Suprapubic skin (tissue), 4 donors: ENCODE measurements at regions not wholly inside any gene's neighbourhood (a gene's known extent, or its start where the extent isn't known, plus 50 kb on each side); places are given as distances from the start of the nearest gene placed in this dataset.

Experiments used
- DNase-seq, 2 donors: peaks; one replicate each; pipeline ENCODE4 v3.0.0-alpha.2; 2019; ENCODE audit warnings: low spot score in 2 of 2
- H3K27ac ChIP-seq: fragments of 200-600 bp; sonication (generic); one replicate; pipeline ENCODE4 v1.5.1; 2019
- H3K27me3 ChIP-seq: fragments of 200-600 bp; sonication (generic); one replicate; pipeline ENCODE4 v1.5.1; 2019
- H3K36me3 ChIP-seq: fragments of 200-600 bp; sonication (generic); one replicate; pipeline ENCODE4 v1.5.1; 2019
- H3K4me1 ChIP-seq: fragments of 200-600 bp; sonication (generic); one replicate; pipeline ENCODE4 v1.5.1; 2019
- H3K4me3 ChIP-seq: fragments of 200-600 bp; sonication (generic); one replicate; pipeline ENCODE4 v1.5.1; 2019; ENCODE audit warnings: mild to moderate bottlenecking
- H3K9me3 ChIP-seq: fragments of 200-600 bp; sonication (generic); one replicate; pipeline ENCODE4 v1.5.1; 2019
- CTCF ChIP-seq, 2 donors: fragments of 200-600 bp in 1 of 2; fragments of 450-650 bp in 1 of 2; sonication (generic) in 1 of 2; IDR thresholded peaks; one replicate each; pipeline ENCODE4 v1.5.1; 2016 to 2019; ENCODE audit warnings: antibody characterized with exemption in 2 of 2, mild to moderate bottlenecking in 1 of 2, moderate library complexity in 1 of 2
- EP300 ChIP-seq: sonication (generic); formaldehyde crosslinking; IDR thresholded peaks from one replicate; pipeline ENCODE4 v1.6.1; 2017; ENCODE audit warnings: antibody characterized with exemption
- POLR2A ChIP-seq, 2 donors: fragments of 450-650 bp; IDR thresholded peaks; one replicate each; pipeline ENCODE4 v1.6.1; 2017; ENCODE audit warnings: antibody characterized with exemption in 2 of 2, mild to moderate bottlenecking in 2 of 2, moderate library complexity in 2 of 2
- POLR2AphosphoS5 ChIP-seq, 3 donors: sonication (generic); formaldehyde crosslinking; IDR thresholded peaks; one replicate each; pipeline ENCODE4 v1.6.1; 2017; ENCODE audit warnings: antibody characterized with exemption in 3 of 3
- WGBS: methylation state at CpG from one replicate; pipeline ENCODE4 v1.1.5; 2018; 5-methylcytosine and 5-hydroxymethylcytosine counted together

- no peaks in the 10 kb centered on the region for H3K9me3 ChIP-seq
- WGBS: 80% methylated on average over 5 of the region's 5 CpGs
- no peaks in the 10 kb centered on the region for H3K4me1 ChIP-seq
- DNase-seq: no peak
- no peaks in the 10 kb centered on the region for H3K36me3 ChIP-seq
- H3K27me3 ChIP-seq: peaks cover 11% of the 10 kb centered on the region
- no peak overlapping the region for H3K27ac ChIP-seq
- no peak for TF ChIP-seq POLR2AphosphoS5 (IDR thresholded peaks at IDR 0.05)
- no peak for TF ChIP-seq CTCF (IDR thresholded peaks at IDR 0.05)
- TF ChIP-seq EP300: no peak
- TF ChIP-seq POLR2A (IDR thresholded peaks at IDR 0.05): no peak
- no peak overlapping the region for H3K4me3 ChIP-seq
Observed at GRCh38 chr10:130933008-130933390, 378.5 kb downstream of the TCERG1L start.

DNA sequence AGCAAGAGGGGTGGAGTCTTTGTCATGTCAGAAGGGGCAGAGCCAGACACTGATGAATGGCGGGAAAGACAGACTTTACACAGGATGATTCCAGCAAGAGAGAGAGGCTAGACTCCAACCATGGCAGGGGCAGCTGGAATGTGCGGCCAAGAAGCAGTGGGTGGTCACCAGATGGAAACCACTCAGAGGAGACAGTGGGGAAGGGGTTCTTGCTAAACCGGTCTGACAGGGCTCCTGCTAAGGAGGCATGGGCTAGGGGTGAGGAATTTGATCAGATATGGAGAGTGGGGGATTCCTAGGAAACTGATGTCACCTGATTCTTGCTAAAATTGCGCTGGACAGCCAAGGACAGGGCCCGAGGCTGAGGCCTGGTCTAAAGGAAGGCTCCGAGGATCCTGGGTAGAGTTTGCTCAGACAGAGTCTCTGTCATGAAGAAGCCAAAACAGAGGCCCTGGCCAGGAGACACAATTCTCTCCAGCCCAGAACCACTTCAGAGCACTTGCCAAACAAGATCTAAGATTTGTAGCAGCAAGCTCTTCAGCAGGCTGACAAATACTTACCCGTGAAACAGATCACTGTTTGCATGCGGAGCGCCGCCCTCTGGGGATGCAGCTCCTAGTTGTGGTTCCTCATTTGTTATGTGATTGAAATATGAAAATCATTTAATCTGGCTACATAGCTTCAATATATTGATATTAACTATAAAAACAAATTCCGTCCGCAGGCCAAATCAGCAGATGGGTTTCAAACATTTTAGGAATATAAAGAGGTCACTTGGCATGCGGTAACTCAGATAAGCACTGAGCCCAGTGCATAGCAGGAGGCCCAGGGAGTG, 377.0 kb downstream of the TCERG1L start:
- no peak for DNase-seq
- 66% methylated on average over 12 of the region's 13 CpGs for WGBS
- Histone ChIP-seq H3K4me1 (no peaks in the 10 kb centered on the region), H3K4me3 (no peak overlapping the region), H3K27me3 (peaks cover 11% of the 10 kb centered on the region), H3K9me3 (no peaks in the 10 kb centered on the region), H3K27ac (no peak overlapping the region), H3K36me3 (no peaks in the 10 kb centered on the region)
- TF ChIP-seq CTCF (IDR thresholded peaks at IDR 0.05) (no peak), EP300 (no peak), POLR2A (IDR thresholded peaks at IDR 0.05) (no peak), POLR2AphosphoS5 (IDR thresholded peaks at IDR 0.05) (no peak)

DNA sequence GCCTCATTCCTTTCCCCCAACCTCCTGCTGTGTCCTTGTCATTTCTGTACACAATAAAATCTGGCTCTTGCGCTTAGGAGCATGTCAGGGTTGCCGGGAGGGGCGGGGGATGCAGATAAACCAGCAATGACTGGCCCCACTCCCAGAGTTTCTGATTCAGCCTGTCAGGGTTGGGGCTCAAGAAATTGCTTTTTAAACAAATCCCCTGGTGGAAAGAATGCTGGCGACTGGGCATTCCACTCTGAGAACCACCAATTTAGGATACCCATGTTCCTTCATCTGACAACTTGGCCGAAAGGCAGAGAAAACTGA, 376.4 kb downstream of the TCERG1L start:
- Histone ChIP-seq H3K36me3 (no peaks in the 10 kb centered on the region), H3K4me3 (no peak overlapping the region), H3K27me3 (peaks cover 6% of the 10 kb centered on the region), H3K27ac (no peak overlapping the region), H3K9me3 (no peaks in the 10 kb centered on the region), H3K4me1 (no peaks in the 10 kb centered on the region)
- 83% methylated on average over 2 of the region's 5 CpGs for WGBS
- TF ChIP-seq EP300: no peak
- TF ChIP-seq CTCF (IDR thresholded peaks at IDR 0.05): no peak
- TF ChIP-seq POLR2AphosphoS5 (IDR thresholded peaks at IDR 0.05): no peak
- no peak for TF ChIP-seq POLR2A (IDR thresholded peaks at IDR 0.05)
- DNase-seq: no peak

GRCh38 chr10:130935897-130936550, 375.5 kb downstream of the TCERG1L start:
- no peak for TF ChIP-seq POLR2A (IDR thresholded peaks at IDR 0.05)
- TF ChIP-seq EP300: no peak
- no peak for TF ChIP-seq CTCF (IDR thresholded peaks at IDR 0.05)
- TF ChIP-seq POLR2AphosphoS5 (IDR thresholded peaks at IDR 0.05): no peak
- Histone ChIP-seq H3K36me3 (no peaks in the 10 kb centered on the region), H3K4me3 (no peak overlapping the region), H3K4me1 (no peaks in the 10 kb centered on the region), H3K9me3 (no peaks in the 10 kb centered on the region), H3K27ac (no peak overlapping the region), H3K27me3 (peaks cover 5% of the 10 kb centered on the region)
- WGBS: 75% methylated on average over 7 of the region's 9 CpGs
- no peak for DNase-seq

DNA sequence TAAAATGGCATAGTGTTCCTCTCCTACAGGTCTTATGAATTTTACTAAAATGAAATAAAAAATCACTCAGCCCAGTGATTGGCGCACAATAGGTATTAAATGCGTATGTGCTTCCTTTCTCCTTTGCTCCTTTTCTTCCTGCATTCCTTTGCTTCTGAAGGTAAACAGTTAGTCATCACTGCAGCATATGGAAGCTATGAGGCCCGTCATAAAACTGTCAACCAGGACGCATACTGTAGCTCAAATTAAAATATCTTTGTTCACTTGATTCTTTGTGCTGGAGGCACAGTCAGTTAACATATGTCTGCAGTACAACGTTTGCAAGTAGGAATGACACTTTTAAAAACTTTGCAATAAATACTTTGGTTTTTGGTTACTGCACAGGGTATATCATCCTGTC, 374.7 kb downstream of the TCERG1L start:
- peaks cover 5% of the 10 kb centered on the region for H3K27me3 ChIP-seq
- WGBS: 53% methylated on average over 5 of the region's 5 CpGs
- no peak for DNase-seq
- TF ChIP-seq EP300: no peak
- no peak for TF ChIP-seq CTCF (IDR thresholded peaks at IDR 0.05)
- H3K27ac ChIP-seq: no peak overlapping the region
- no peaks in the 10 kb centered on the region for H3K4me1 ChIP-seq
- H3K36me3 ChIP-seq: no peaks in the 10 kb centered on the region
- H3K4me3 ChIP-seq: no peak overlapping the region
- no peaks in the 10 kb centered on the region for H3K9me3 ChIP-seq
